T-helper 1 cell treated with Interleukin-12 subunit alpha and Interleukin-12 subunit beta and Interleukin-4 antibody, amounts not matched to agents 30 ng/mL and 1 ng/mL, for 36 hours (primary cell): ENCODE measurements at regions not wholly inside any gene's neighbourhood (a gene's known extent, or its start where the extent isn't known, plus 50 kb on each side); places are given as distances from the start of the nearest gene placed in this dataset.
"Not testable (repeated sequence)": the region's sequence is repeated elsewhere in the genome, so short reads cannot be mapped to it uniquely, and the experiment has no call there.

Experiments used
- intact Hi-C: fragments of 100-400 bp; cut with micrococcal nuclease; formaldehyde crosslinking; loops from one replicate; pipeline ENCODE4 v1.15.1; 2024

GRCh38 chr14:97138801-97139200 lies 341.6 kb downstream of the VRK1 start:
- intact Hi-C loops = no loop called here

- intact Hi-C loops = no loop called here
Measured at GRCh38 chr14:97143011-97143410, 345.8 kb downstream of the VRK1 start.

GRCh38 chr14:97143456-97143855 lies 346.3 kb downstream of the VRK1 start:
- intact Hi-C loops = no loop called here

- intact Hi-C loops = not testable (repeated sequence)
Measured at GRCh38 chr14:97148021-97148420, 350.8 kb downstream of the VRK1 start.

GRCh38 chr14:97149775-97150174 lies 352.6 kb downstream of the VRK1 start:
- intact Hi-C loops = no loop called here

- intact Hi-C loops = no loop called here
Measured at GRCh38 chr14:97153527-97153926, 356.3 kb downstream of the VRK1 start.

- intact Hi-C loops = no loop called here
Measured at GRCh38 chr14:97155320-97155719, 358.1 kb downstream of the VRK1 start.

GRCh38 chr14:97155814-97156213 lies 358.6 kb downstream of the VRK1 start:
- intact Hi-C loops = no loop called here

- intact Hi-C loops = no loop called here
Measured at GRCh38 chr14:97156705-97157104, 359.5 kb downstream of the VRK1 start.

GRCh38 chr14:97158102-97158501 lies 360.9 kb downstream of the VRK1 start:
- intact Hi-C loops = no loop called here

GRCh38 chr14:97159124-97159523 lies 361.9 kb downstream of the VRK1 start:
- intact Hi-C loops = no loop called here

GRCh38 chr14:97162621-97163020 lies 365.4 kb downstream of the VRK1 start:
- intact Hi-C loops = no loop called here

GRCh38 chr14:97164021-97164420 lies 366.8 kb downstream of the VRK1 start:
- intact Hi-C loops = no loop called here

GRCh38 chr14:97166497-97166896 lies 369.3 kb downstream of the VRK1 start:
- intact Hi-C loops = no loop called here

- intact Hi-C loops = not testable (repeated sequence)
Measured at GRCh38 chr14:97167577-97167976, 370.4 kb downstream of the VRK1 start.

GRCh38 chr14:97172644-97173043 lies 375.5 kb downstream of the VRK1 start:
- intact Hi-C loops = loop anchor here (10.0 kb wide), 1 partner anchor 432 kb away; no protein-coding TSS in a partner anchor

- intact Hi-C loops = loop anchor here (2.0 to 10.0 kb wide), 4 partner anchors 428 to 960 kb away; no protein-coding TSS in a partner anchor
Measured at GRCh38 chr14:97177016-97177415, 379.8 kb downstream of the VRK1 start.

- intact Hi-C loops = loop anchor here (2.0 to 10.0 kb wide), 4 partner anchors 427 to 960 kb away; no protein-coding TSS in a partner anchor
Measured at GRCh38 chr14:97177635-97178034, 380.5 kb downstream of the VRK1 start.

- intact Hi-C loops = loop anchor here (5.0 to 10.0 kb wide), 3 partner anchors 426 to 959 kb away; no protein-coding TSS in a partner anchor
Measured at GRCh38 chr14:97178781-97179180, 381.6 kb downstream of the VRK1 start.

GRCh38 chr14:97179573-97179972 lies 382.4 kb downstream of the VRK1 start:
- intact Hi-C loops = loop anchor here (5.0 to 10.0 kb wide), 3 partner anchors 425 to 958 kb away; no protein-coding TSS in a partner anchor

GRCh38 chr14:97180304-97181200 lies 383.4 kb downstream of the VRK1 start:
- intact Hi-C loops = no loop called here

GRCh38 chr14:97185186-97185585 lies 388.0 kb downstream of the VRK1 start:
- intact Hi-C loops = loop anchor here (5.0 kb wide), 1 partner anchor 272 kb away; no protein-coding TSS in a partner anchor

GRCh38 chr14:97187916-97188315 lies 390.7 kb downstream of the VRK1 start:
- intact Hi-C loops = loop anchor here (5.0 kb wide), 1 partner anchor 269 kb away; no protein-coding TSS in a partner anchor
